GF-D8 (cell line): ENCODE measurements at regions not wholly inside any gene's neighbourhood (a gene's known extent, or its start where the extent isn't known, plus 50 kb on each side); places are given as distances from the start of the nearest gene placed in this dataset.
"Not testable (repeated sequence)": the region's sequence is repeated elsewhere in the genome, so short reads cannot be mapped to it uniquely, and the experiment has no call there.

Experiments used
- DNase-seq: peaks from one replicate; lab custom pipeline; 2025; lab: John Stamatoyannopoulos, UW

DNA sequence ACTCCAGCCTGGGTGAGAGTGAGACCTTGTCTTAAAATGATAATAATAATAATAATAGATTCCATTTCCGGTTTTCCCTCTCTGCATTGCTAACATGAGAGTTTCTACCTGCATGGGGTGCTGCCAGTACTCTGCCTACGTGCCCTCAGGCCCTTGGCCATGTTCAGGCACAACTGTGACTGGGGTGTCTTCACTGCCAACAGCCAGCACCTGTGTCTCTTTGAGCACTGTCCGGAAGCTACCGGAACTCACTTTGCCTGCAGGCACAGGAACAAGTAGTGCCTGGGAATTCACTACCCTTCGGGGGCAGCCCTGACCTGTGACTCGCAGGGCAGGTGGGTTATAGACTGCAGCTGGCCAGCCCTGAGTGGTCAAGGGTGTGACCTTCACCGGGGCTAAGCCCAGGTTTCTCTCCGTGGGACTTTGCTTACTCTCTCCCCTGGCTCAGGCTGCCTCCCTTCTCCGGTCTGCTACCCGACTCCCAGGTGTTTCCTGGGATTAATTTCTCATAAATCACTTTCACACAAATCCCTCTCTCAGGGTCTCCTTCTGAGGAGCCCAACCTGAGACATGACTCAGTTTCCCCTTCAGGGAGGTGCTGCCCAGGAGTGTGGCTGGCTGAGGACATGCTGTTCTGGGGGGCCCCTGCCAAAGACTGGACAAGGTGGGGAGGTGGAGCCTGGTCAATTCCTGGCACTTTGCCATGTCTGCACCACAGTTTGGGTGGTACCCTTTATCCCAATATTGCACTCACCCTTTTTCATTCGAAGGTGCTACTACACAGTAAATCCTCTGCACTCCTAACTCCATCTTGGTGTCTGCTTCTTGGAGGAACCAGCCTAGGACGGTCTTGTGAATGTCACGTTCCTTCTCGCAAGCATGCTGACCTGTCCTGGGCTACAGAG is 79.5 kb upstream of the RALGAPA2 start:
- DNase-seq: no peak

DNA sequence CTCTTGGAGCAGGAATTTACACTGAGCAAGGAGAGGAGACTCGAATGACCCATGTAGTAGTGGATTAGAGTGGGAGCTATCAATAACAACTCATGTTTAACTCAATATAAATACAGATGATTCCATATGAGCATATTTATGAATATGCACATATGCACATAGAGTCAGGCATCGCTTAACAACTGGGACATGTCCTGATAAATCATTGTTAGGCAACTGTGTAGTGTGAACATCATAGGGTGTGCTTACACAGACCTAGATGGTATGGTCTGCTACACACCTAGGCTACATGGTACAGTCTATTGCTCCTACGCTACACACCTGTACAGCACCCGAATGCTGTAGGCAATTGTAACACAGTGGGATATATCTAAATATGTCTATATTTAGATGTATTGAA is 75.9 kb upstream of the RALGAPA2 start:
- no peak for DNase-seq

DNA sequence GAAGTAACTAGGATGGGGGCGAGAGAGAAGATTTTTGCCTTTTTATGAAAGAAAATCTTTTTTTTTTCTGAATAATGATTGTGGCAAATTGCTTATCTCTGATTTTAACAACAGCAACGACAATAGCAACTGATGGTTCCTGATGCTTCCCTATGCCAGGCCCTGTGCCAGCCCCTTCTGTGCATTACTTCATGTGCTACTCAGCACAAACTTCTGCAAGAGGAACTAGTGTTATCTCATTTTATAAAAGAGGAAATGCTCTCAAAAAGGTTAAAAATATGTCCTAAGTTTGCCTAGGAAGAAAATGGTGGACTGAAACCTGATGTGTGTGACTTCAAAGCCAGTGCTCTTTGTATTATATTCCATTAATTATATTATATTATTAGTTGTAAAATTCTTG is 74.0 kb upstream of the RALGAPA2 start:
- DNase-seq: peak; percentile 81

DNA sequence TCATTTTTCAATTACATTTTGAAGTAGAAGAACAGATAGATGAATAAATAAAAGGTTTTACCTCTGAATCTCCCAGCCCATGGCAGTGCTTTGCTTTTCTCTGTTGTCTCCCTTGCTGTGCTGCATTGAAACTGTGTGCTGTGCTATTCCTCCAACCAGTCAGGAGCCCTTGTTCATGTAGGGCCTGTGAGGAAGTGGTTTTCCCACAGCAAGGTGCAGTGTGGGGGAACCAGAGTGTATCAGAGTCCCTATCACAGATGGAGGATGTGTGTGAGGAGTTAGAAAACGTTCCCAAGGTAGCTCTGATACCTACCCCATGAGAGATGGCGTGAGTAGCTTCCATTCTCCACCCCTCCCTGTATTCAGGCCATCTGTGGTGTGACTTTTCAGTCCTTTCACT is 72.8 kb upstream of the RALGAPA2 start:
- no peak for DNase-seq

DNA sequence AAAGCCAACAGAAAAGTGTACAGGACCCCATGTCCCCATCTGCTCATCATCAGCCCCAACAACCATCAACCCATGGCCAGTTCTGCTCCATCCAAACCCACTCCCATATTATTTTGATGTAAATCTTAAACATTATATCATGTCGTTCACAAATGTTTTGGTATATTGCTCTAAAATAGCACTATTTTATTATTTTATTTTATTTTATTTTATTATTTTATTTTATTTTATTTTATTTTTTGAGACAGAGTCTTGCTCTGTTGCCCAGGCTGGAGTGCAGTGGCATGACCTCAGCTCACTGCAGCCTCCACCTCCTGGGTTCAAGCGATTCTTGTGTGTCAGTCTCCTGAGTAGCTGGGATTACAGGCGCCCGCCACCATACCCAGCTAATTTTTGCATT is 72.0 kb upstream of the RALGAPA2 start:
- not testable (repeated sequence) for DNase-seq

DNA sequence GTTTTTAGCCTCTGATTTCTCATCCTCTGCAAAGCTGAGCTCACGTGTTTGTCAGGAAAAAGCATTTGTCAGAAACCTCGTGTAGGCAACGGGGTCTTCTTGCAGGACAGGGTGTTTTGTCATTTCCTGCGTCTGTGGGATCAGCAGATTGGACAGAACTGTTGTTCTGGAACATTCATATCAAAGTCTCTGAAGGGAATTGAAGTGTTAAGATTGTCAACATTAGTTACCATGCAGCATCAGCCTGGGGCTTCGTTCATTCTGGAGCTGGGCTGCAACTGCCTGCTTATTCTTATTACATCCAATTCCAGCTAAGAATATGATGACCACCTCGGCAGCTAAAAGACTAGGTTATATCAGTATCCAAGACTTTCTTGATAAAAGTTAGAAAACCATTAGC is 71.0 kb upstream of the RALGAPA2 start:
- DNase-seq: no peak

DNA sequence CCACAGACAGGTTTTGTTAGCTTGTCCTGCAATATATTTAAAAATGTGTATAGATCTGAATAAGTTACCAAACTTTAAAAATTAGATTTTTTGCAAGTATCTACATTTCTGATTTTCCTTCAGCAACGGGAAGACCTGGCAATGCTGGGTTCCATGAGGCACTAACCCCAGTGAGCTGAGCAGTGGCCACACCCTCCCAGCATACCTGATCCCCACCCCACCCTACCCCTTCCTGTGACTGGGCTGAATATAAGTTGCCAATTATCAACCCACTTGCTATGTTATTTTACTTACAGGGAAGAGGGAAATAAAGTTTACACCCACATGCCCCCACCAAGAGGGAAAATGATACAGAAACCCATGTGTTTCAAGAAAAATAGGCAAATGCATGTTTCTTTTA is 70.3 kb upstream of the RALGAPA2 start:
- DNase-seq: no peak

DNA sequence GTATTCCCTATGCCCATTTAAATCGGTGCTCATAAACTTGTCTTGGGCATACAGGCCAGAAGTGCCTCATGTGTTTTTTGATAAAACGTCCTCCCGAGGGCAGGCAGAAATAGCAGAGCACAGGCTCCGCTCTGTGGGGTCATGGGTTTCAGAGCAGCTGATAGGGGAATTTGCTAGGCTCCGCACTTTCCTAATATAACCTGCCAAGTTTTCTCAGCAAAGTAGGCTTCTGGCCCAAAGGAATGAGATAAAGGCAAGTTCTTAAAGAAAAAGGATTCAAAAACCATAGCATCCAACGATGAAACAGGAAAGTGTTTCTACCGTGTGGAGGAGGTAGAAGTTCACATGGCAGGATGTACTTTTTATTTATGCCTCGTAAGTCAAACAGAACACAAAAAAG is 69.8 kb upstream of the RALGAPA2 start:
- no peak for DNase-seq

DNA sequence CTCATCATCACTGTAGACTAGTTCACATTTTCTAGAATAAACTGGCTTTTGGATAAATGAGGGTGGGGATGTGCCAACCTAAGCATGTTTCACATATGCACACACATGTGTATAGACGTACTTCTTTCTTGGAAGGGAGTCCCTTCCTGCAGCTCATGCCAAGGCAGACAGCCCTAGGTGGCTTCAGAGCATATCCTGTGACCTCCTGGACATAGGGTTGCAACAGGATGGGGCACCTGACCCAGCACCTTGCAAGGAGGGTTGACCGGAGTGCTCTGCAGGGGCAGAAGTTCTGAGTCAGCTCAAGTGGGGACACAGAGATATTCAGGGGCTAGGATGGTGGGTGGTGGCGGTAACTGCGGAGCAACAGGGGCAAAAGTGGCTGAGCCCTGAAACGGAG is 68.6 kb upstream of the RALGAPA2 start:
- no peak for DNase-seq

DNA sequence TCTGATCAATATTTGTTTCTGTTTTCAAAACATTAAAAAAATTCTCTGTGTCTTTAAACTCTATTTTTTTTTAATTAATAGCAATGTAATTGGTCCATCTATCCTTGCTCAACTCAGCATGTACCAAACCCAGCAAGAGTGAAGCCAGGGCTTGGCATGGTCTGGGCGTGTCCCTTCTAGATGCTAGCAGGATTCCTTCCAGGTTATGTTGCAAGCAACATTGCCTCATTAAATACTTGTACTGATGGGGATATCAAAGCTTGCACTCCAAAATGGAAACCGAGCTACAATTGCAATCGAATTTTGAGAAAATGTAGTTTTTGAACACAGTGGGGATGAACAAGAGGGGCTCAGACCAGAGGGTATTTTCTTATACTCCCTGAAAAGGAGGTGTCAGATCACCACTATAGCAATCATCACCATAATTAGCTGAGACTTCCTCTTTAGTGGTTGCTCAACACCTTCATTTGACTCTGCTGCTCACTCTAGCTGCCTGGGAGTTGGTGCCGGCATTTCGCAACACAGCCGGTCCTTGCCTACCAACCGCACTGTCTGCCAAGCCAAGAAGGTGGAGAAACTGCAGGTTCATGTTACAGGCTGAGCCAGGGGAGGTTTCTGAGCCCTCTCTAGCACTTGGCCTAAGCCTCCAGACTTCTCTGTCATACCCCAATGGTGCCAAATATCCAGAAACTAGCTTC is 67.8 kb upstream of the RALGAPA2 start:
- peak; percentile 98 for DNase-seq

DNA sequence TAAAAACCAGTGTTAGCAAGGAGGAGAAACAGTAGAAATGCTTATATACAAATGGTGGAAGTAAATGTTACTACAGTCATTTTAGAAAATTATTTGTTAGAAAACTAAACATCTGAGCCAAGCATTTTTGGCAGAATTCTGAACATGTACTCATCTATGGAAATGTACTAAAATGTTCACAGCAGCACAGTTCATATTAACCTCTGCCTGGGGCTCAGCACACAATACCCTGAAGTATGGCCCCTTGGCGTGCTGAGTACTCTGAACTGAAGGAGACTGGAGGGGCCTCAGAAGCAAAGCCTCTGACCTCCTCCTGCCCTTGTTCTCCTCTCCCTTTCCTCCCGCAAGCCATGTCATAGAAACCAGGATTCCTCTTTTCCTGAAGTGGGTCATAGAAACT is 66.2 kb upstream of the RALGAPA2 start:
- no peak for DNase-seq

DNA sequence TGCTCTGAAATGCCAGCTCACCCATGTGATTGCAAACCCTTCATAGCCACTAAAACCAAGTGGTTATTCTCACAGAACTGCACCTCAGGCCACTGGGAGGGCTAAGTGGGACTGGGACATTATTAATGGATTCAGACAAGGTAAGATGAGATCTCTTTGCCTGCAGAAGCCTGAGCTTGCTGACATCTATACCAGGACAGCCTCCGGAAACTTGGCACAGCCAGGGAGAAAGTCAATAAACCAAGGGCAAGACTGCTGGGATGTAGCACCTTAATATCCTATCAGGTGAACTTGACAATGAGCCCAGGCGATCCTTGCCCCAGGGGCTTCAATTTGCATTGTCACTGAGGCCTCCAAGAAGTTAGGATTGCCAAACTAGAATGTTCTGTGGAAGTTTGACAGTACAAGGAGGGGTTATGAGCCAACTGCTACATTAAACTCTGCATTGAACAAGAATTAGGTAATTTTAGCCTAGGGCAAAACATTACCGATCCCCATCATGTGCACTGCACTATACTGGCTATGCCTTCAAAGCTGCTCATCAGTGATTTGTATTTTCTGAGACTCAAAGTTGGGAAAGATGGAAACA is 60.1 kb upstream of the RALGAPA2 start:
- no peak for DNase-seq

DNA sequence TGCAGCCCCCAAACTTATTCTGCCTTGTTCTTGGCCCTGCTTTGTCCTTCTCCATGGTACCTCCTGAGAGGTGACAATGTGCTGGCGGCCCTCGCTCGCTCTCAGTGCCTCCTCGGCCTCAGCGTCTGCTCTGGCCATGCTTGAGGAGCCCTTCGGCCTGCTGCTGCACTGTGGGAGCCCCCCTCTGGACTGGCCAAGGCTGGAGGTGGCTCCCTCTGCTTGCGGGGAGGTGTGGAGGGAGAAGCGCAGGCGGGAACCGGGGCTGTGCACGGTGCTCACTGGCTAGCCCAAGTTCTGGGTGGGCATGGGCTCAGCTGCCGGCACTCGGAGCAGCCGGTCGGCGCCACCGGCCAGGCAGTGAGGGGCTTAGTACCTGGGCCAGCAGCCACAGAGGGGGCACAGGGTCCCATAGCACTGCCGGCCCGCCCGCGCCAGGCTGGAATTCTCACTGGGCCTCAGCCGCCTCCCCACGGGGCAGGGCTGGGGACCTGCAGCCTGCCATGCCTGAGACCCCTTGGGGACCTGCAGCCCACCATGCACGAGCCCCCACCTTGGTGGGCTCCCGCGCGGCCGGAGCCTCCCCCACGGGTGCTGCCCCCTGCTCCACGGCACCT is 55.9 kb upstream of the RALGAPA2 start:
- no peak for DNase-seq

DNA sequence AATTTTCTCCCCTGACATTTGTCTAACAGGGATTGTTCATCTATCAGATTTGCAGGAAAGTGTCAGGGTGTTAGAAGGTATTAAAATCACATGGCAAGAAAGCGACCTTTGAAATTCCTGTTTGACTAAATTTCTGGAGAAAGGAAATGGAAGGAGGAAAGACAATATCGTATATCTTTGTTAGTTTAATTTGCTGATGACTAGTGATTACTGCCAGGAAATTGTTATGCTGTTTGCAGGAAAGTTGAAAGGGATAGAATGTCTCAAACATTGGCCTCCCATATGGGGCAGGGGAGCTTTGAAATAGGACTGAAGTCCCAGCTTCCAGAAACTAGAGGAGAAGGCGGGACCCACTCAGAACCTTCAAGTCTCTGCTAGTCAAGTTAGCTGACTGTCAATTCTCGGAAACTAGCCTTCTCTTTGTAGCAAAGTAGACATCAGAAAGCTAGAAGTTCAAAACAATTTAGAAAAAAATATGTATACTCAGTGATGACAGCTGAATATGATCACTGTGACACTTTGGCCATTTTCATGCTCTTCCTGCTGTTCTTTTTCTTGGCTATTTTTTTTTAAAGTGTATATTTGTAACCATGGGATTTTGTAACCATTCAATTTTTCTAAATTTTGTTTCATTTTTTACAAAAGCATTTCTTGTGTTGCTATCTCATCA is 53.4 kb upstream of the RALGAPA2 start:
- no peak for DNase-seq

DNA sequence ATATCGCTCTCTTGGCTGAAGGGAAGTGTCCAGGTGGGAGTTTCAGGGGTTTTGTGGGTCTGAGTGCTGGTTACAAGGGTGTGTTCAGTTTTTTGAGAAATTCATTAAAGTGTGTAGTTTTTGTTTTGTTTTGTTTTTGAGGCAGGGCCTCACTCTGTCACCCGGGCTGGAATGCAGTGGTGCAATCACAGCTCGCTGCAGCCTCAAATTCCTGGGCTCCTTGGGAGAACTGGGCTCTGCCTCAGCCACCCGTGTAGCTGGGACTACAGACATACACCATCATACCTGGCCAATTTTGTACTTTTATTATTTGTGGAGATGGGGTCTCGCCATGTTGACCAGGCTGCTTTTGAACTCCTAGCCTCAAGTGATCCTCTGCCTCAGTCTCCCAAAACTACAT is 51.2 kb upstream of the RALGAPA2 start:
- no peak for DNase-seq
